Hypothalamus (tissue), 51 donors: ENCODE measurements at regions not wholly inside any gene's neighbourhood (a gene's known extent, or its start where the extent isn't known, plus 50 kb on each side); places are given as distances from the start of the nearest gene placed in this dataset.

Experiments
- DNase-seq, 51 donors: peaks; one replicate each; lab custom pipeline; 2025; lab: John Stamatoyannopoulos, UW

DNA sequence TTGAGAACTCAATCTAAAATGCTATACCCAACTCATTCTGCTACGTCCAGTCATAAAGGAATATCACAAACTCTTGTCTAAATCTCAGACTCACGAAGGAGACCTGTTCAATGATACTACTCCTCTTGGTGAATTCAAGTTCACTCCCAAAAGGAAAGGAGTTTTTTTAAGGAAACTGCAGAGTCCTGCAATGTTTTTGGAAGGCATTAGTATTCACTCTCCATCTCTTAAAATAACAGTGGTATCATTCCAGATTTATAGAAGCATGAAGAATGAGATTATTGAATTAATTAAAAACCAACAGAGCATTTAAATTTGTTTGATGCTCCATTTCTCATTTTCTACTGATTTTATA, 73.4 kb downstream of the FOXD1 start:
- no peak for DNase-seq

DNA sequence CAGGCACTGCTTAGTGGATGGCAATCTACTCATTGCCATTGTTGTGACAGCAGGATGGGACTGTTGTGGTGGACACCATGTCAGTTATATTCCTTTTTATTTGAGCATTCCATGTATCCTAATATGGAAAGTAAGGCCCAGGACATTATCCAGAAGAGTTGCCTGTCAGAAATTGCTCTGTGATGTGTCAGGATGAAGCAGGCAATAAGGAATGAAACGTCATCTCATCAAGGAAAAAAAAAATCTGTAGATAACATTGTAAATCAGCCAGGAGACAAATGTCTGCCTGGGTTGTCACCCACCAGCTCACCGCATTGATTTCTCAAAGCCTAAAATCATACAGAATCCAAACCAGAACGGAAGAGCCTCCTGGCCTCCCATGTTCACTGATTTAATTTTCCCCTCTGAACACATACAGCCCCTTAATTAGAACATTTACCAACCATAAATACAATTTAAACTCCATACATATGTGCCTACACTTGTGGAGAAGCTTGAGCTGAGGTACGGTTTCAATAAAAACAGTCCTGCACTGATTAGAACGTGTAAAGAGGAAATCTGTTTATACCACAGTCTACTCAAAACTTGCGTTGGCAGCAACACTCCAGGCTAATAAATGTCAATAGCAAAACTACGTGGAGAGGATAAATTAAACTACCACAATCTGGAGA, 73.9 kb downstream of the FOXD1 start:
- DNase-seq, result no peak

DNA sequence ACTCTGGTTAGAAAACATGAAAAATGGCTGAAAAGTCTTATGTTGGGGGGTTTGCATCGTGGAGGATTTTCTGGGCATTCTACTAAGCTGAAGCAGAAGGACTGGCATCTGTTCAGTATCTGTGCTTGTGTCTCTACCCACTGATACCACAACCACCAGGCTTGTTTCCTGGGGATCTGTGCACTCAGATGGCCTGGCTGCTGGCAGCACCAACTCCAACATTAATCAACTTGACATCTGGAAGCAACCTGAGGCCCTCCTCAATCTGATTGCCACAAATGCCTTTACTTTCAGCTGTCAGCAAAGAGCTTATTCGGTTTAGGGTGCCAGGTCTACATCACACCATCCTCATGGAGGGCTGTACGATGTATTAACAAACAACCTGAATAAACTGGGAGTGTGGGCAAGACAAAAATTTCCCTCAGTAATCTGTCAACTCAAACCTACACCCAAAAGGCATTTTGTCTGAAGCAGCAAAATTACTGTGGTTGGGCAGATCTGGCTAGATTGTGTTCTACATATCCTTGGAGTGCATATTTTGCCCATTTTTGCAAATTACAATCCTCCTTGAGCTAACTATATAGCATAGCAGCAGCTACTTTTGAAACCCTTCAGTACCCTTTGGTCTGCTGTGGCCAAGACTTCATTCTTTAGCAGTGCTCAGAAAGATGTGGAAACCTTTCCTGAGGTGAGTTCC, 74.6 kb downstream of the FOXD1 start:
- no peak for DNase-seq

DNA sequence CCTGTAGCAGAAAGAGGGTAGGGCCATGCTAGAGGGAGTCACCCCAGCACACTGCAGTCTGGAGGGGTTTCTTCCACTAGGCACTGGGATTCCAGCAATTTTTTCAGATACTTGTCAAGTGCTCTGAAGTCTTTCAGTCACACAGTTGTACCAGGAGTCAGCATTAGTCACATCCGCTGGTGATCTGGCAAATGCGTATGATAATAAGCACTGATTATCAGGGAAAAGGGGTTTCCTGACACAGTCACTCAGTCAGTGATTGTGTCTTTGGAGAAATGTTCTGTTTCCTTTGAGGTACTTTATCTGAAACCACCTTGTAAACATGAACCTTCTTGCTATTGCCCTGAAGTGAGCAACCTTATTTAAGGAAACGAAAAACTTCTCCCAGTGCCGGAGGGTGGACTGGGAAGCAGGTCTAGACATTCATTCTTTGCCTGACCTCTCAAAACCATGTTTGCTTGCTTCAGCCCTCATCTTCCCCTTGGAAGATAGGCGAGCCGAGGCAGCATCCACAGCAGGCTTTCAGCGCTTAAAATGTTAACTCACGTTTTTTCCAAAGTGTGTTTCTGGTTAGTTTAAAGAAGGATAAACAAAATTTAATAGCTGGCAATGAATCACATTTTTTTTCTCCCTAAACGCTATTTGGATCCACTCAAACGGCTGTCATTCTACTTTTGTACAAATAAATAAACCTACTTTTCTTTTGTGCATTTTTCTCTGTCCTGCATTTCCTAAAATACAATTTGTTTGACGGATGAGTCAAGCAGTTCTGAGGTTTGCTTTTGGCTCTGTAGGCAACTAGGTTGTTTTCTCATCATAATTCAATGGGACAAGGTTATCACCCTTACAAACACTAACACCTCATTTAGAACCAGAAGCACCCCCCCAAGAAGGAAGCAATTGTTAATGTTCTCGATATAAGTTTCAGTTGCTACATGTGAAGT, 77.7 kb downstream of the FOXD1 start:
- no peak for DNase-seq

DNA sequence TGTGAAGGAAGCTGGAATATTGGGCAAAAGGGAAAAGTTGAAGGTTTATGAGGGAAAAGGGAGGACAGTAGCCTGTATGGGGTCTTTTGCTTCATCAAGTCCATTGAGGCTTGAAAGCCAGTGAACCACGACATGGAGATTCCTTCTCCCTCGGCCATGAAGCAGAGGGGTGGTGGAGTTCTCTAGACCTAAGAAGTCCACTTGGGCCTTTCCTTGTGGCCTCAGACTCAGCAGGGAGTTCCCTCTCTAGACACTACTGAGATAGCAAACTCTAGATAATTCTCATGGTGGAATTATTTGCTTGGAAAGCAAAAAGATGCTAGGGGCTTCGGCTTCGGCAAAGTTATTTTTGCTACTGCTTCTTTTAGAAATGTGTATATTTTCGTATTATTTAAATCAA, 78.5 kb downstream of the FOXD1 start:
- no peak for DNase-seq

DNA sequence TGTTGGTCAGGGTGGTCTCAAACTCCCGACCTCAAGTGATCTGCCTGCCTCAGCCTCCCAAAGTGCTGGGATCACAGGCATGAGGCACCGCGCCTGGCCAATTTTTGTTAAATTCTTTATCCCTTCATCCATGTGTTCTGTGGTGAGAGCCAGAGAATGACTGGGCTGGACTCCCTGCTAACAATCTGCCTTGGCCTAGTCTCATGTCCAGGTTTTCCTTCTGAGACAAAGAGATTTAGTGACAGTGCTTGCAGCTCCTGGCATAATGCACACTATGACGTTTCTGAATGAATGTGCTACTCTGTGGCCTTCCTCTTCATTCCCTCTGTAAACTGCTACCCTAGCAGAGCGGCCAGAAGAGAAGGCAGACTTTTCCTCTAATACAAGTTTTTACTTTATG, 79.3 kb downstream of the FOXD1 start:
- DNase-seq, result no peak

DNA sequence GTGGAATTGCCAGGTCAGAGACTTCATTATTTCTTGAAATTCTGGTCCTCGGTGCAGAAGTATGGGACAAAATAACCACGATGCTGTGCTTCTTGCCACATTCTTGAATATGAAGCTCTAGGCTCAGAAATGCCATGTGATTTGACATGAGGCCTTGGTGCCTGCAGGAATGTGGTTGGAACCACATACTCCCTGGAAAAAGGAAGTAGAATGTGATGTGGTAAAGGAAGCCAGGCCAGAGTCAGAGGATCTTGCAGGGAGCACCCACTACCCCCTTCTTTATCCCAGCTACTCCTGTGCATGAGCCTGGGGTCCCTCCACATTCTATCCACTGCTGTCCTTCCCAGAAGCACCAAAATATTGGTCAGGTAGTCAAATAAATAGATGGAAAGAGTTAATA, 80.9 kb downstream of the FOXD1 start:
- DNase-seq, result no peak

DNA sequence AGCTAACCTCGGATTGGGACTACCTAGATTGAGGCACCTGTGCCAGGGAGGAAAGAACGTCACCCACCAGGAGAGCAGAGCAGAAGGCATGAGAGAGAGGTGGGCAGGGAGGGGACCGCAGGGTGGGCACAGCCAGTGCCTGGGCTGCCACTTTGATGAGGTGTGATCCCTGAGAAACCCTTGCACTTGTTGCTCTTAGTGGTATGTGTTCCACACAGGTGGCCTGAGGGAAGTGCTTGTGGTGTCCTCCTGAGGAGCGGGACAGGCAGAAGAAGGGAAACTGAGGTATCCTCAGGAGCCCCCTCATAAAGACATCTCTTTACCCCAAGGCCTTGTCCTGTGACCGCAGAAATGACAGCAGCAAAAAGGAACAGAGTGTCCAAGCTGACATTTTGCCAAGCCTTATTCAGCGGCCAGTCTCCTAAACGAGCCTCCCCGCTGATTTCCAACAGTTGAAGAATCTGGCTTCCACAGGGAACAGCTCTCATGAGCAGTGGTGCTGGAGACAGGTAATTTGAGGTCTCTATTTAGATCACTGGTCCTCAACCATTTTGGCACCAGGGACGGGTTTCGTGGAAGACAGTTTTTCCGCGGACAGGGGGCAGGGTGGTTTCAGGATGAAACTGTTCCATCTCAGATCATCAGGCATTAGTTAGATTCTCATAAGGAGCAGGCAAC, 82.4 kb downstream of the FOXD1 start:
- DNase-seq, result no peak

DNA sequence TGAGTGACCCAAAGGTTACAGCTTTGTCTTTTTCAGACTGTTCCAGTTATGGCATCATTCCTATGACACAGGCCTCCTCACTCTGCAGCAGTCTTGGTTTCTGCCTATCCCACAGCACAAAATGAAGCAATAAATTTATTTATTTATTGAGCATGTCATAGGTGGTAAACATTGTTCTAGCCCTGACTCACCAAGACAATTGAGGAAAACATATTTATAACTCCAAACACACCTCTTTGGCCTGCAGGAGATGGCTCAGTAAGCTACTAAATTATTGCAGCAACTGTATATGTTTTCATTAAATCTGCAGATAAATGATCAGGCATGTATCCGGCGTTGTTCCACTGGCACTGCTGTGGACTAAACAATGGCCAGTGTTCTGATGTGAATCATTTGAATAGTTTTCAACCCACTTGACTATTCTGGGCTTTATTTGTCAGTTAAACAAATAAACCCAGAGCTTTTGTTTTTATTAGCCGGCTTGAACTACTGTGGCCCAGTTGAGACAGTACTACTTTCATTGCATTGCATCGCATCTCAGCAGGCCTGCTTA, 83.2 kb downstream of the FOXD1 start:
- peak in 4 of 51 donors; percentile 0 to 21 (median 6) for DNase-seq

DNA sequence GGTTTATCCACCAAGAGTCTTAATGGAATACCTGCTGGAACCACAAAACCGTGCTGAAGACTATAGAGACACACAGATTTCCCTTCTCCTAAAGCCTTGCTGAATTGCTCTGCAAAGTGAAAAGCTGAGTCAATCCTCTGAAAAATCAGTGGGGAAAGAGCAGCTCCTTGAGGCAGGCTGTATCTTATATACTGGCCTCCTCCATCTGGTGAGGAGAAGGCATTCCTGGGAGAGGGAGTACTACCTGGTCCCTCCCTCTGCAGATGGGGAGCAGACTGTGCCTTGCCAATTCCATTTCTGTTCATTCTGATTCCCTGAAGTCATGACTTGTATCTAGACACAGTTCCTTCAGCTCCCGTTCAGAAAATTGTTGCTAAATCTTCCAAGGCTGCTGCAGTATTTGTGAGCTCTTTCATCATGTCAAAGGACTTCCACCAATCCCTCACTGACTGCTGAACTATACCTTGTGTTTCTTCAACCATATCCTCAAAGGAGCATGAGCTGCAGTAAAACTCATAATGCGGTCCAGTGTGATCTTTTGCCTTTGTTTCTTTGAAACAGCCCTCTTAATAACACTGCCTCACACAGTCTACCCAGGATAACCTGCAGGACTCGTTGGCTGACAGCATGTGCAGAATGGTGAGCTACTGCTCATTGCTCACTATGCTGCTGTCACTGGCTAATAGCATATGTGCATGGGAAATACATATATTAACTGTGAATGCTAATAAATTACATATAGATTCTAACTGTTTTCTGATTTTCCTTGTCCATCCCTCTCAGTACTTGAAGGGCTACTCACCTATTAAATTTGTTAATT, 84.5 kb downstream of the FOXD1 start:
- no peak for DNase-seq

DNA sequence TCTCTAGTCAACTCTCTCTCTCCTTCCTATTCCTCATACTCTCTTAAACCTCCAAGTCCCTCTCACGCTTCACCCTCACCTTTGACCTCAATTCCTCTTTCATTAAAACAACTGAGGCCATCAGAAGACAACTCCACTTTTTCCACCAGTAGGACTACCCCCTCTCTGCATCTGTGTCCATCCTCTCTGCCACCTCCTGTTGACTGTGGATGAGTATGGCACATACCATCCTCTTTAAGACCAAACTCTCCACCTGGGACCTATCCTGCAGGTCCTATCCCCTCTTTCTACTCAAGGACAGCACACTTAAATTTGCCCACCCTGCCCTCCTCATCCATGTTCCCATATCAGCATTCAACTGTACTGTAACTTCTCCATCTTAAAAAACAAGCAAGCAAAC, 89.2 kb downstream of the FOXD1 start:
- DNase-seq, result no peak

DNA sequence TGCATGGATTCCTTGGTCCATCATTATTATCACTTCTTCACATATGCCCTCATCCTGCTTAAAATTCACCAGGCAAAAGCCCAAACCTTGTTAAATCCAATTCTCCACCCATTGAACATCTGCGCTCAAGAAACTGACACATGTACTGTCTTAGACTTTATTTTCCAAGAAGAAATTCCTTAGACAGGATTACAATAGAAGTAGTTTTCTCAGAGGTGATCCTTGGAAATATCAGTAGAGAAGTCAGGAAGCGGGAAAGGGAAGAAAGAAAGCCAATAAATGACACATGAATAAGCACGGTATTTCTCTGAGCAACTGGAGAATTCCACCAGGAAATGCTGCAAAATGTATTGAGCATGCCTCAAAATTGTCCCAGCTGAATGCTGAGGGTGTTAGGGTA, 90.2 kb downstream of the FOXD1 start:
- DNase-seq, result no peak

DNA sequence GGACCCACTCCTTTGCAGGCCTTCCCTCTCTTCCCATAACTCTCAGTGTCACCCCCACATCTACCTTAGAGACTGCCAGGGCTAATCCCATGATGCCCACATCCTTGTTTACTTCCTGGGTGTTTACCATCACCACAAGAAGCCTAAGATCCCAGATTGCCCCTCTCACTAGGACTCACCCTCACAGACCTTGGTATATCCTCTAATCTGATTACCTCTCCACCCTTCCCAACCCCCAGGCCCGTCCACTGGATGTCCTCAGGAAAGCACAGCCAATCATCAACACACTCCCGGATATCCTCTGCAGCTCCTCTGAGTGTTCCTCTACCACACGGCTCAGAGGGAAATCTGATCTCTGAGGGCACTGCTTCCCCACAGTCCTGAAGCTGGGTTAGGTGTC, 91.0 kb downstream of the FOXD1 start:
- DNase-seq, result no peak

DNA sequence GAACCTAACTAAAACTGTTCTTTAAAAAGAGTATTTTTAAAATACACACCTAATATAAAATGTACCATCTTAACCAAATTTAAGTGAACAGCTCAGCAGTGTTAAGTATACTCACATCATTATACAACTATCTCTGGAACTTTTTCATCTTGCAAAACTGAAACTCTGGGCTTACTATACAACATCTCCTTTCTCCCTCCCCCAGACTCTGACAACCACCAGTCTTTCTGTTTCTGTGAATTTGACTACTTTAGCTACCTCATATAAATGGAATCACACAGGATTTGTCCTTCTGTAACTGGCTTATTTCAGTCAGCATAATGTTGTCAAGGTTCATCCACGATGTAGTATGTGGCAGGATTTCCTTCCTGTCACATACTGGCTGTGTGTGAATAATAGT, 93.5 kb downstream of the FOXD1 start:
- DNase-seq, result no peak

DNA sequence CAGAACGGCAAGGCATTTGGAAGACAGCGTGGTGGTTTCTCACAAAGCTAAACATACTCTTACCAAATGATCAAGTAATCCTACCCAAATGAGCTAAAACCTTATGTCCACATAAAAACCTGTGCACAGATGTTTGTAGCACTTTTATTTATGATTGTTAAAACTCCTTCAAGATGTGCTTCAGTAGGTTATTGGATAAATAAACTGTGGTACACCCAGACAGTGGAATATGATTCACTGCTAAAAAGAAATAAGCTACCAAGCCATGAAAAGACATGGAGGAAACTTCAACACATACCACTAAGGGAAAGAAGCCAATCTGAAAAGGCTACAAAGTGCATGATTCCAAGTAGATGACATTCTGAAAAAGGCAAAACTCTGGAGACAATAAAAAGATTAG, 94.2 kb downstream of the FOXD1 start:
- no peak for DNase-seq

DNA sequence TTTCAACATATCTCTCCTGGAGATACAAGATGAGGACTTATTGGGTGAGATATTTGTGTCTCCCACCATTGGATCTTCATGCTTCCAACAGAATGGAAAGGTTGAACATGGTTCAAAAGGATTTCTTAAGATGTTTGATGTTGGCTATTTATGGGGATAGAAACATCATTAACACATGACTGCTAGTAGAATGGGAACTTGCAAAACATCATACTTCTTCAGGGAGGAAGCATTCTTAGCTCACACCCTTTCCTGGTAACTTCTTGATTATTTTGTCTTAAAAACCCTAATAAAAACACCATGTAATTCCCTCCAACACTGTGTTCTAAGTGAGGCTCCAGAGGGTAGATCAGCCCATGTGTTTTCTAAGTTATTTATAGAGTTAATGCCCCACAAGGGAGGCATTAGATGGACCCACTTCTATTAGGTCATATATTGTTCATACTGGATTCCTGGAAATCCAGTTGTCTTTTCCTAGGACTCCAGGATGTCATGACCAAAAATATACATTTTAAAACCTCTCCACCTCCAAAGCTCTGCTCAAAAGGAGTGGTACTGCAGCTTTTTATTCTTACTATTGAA, 95.8 kb downstream of the FOXD1 start:
- DNase-seq, result no peak

DNA sequence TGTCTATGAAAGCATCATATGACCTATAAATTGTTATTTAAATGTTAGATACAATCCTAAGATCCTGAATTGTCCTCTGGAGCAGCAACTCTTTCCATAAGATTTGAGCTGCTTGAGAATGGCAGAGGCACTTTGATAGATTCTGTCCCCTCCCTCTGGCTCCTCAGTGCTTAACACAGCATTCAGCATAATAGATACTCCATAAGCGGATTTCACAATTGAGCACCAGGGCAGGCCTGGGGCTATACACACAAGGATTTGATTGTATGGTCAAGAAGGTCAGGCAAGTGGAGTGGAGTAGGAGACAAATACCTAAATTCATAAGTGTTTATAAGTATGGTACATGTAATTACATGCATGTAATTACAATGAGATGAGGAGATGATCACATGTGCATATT, 96.3 kb downstream of the FOXD1 start:
- DNase-seq, result no peak

DNA sequence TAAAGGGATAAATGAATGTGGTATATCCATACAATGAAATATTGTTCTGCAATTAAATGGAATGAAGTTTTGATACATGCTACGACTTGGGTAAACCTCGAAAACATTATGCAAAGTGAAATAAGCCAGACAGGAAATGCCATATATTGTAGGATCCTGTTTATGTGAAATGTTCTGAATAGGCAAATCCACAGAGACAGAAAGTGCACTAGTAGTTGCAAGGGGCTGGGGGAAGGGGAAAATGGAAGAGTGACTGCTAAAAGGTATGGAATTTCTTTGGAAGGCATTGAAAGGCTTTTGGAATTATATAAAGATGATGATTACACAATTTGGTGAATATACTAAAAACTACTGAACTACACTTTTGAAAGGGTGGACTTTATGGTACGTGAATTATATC, 97.0 kb downstream of the FOXD1 start:
- DNase-seq, result no peak

DNA sequence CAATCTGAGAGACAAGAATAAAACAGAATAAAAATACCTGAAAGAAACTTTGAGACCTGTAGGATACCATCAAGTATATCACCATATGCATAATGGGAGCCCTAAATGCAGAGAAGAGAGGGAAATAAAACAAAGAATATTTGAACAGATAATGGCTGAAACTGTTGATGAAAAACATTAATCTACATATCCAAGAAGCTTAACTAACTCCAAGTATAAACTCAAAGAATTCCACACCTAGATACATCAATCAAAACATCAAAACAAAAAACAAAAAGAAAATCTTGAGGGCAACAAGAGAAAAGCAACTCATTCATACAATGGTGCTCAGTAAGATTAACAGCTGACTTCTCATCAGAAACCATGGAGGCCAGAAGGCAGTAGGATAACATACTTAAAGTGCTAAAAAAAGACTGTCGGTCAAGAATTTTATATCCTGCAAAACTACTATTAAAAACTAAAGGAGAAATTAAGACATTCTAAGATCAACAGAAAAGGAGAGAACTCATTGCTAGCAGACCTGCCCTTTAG, 101.6 kb downstream of the FOXD1 start:
- DNase-seq, result no peak
